ENCODE measurements at regions not wholly inside any gene's neighbourhood (a gene's known extent, or its start where the extent isn't known, plus 50 kb on each side); places are given as distances from the start of the nearest gene placed in this dataset.

- TF ChIP-seq, protein P1, sequence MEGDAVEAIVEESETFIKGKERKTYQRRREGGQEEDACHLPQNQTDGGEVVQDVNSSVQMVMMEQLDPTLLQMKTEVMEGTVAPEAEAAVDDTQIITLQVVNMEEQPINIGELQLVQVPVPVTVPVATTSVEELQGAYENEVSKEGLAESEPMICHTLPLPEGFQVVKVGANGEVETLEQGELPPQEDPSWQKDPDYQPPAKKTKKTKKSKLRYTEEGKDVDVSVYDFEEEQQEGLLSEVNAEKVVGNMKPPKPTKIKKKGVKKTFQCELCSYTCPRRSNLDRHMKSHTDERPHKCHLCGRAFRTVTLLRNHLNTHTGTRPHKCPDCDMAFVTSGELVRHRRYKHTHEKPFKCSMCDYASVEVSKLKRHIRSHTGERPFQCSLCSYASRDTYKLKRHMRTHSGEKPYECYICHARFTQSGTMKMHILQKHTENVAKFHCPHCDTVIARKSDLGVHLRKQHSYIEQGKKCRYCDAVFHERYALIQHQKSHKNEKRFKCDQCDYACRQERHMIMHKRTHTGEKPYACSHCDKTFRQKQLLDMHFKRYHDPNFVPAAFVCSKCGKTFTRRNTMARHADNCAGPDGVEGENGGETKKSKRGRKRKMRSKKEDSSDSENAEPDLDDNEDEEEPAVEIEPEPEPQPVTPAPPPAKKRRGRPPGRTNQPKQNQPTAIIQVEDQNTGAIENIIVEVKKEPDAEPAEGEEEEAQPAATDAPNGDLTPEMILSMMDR (IDR thresholded peaks at IDR 0.05; ENCODE audit: low read depth, low read length, poor library complexity, severe bottlenecking) = no peak
- no peak for TF ChIP-seq EZH2phosphoT487 (IDR thresholded peaks at IDR 0.05; ENCODE audit: borderline replicate concordance, low read length)
Measured at GRCh38 chr6:144867761-144868160, 582.6 kb downstream of the UTRN start.
